ENCODE measurements at regions not wholly inside any gene's neighbourhood (a gene's known extent, or its start where the extent isn't known, plus 50 kb on each side); places are given as distances from the start of the nearest gene placed in this dataset.

- DNase-seq (ENCODE audit: low read depth), result no peak
Measured at GRCh38 chr5:166346726-166347374, 1944.6 kb upstream of the WWC1 start.

GRCh38 chr5:166349046-166349445 lies 1942.4 kb upstream of the WWC1 start:
- no peak for DNase-seq (ENCODE audit: low read depth)

- DNase-seq (ENCODE audit: low read depth), result no peak
Measured at GRCh38 chr5:166353580-166353979, 1937.9 kb upstream of the WWC1 start.

GRCh38 chr5:166354332-166354731 lies 1937.1 kb upstream of the WWC1 start:
- no peak for DNase-seq (ENCODE audit: low read depth)

DNA sequence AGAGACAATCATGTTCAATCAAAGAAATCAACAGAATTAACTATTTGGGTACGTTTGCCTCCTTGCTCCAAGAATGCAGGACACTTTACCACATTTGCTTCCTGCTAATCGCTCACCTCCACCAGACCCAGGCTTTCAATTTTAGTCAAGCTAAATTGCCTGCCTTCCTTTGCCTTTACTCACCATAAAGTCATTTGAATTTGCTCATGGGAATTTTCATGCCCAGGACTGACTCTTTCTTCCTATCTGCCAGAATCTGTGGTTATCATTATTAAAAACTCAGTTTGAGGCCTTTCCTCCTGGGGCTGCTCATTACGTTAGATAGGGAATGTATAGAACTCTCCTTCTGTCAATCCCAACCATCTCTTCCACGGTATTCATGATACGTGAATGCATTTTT lies 1935.3 kb upstream of the WWC1 start:
- no peak for DNase-seq (ENCODE audit: low read depth)

GRCh38 chr5:166358127-166358830 lies 1933.2 kb upstream of the WWC1 start:
- DNase-seq (ENCODE audit: low read depth), result no peak

GRCh38 chr5:166363087-166363760 lies 1928.2 kb upstream of the WWC1 start:
- no peak for DNase-seq (ENCODE audit: low read depth)

DNA sequence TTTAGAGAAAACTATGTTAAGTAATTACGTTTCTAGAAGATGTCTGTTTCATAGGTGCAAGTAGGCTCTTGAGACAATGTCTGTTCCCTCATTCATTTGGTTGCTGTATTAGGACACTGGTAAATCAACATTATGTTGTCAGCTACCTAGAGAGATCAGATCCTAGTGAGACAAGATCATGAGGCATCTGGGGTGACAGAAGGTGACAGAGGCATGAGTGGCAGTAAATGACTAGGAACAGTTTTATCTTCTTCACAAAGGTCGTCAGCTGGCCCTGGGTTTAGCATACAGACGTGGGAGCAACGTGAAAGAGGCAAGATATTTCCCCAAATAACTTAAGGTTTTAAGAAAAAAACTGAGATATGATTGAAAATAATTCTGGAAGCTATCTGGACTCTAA lies 1926.3 kb upstream of the WWC1 start:
- DNase-seq (ENCODE audit: low read depth), result no peak

DNA sequence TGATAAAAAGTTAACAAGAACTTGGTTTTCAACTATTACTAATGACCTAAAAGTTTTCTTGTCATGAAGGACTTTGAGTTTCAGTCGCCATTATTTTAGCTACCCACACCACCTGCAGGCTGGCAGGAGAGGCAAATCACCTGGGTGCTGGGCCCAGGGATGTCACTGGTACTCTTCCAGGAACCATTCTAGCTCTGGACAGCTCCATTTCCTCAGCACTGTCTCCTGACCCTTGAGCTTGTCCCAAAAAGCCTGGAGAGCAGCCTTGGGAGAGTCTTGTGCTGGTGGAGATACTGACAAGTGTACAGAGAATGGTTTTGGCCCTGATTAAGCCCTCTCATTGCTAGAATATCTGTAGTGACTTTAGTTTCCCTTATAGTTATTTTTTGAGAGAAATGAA lies 1924.1 kb upstream of the WWC1 start:
- no peak for DNase-seq (ENCODE audit: low read depth)

DNA sequence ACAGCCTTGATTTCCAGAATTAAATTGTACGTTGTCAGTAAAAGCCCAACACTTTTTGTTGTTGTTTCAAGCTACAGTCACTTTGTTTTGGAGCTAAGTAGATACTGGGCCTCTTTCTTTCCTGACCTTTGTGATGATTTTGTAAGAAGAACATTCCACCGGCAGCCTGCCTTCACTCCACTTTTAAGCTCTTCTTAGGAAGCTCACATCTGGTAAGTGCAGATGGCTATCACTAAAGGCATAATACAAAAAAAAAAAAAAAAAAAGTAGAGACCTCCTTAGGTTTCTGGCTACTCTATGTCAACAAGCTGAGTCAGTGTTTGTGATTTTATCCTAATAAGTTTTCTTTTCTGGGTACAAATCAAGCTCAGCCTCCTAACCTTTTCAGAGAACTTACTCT lies 1922.1 kb upstream of the WWC1 start:
- DNase-seq (ENCODE audit: low read depth), result no peak

- DNase-seq (ENCODE audit: low read depth), result no peak
Measured at GRCh38 chr5:166369807-166370206, 1921.6 kb upstream of the WWC1 start.

DNA sequence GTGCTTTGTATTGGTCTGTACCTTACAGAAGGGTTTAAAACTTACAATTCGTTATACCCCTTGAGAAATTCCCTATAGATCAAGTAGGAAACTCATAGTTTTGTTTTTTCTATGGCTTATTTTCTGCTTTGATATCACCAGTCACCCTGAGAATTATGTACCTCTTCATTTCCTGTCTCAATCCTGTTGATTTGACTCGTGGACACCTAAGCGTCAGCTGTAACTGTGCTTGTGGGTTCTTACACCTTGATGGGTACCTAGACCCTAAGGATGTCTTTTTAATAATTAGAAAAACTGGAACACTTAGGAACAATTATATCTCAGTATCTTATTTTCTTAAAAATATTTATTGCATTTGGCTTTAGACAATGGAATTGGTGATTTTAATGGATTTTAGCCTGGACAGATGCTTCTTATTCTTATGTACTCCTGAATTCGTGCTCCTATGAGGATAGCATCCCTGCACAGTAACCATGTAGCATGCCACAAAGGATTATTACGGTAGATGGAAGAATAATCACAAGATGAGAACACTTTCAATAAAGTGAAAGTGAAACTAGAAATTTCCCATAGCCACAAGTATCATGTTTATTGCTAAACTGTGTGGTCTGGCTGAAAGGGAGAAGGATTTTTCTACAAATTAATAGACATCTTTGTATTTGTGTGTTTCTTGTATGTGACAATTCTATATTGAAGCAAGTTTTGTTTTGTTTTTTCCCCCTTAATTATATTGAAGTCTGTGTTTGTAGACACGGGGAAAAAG lies 1920.3 kb upstream of the WWC1 start:
- DNase-seq (ENCODE audit: low read depth), result peak; percentile 19

- DNase-seq (ENCODE audit: low read depth), result no peak
Measured at GRCh38 chr5:166373817-166374216, 1917.6 kb upstream of the WWC1 start.

DNA sequence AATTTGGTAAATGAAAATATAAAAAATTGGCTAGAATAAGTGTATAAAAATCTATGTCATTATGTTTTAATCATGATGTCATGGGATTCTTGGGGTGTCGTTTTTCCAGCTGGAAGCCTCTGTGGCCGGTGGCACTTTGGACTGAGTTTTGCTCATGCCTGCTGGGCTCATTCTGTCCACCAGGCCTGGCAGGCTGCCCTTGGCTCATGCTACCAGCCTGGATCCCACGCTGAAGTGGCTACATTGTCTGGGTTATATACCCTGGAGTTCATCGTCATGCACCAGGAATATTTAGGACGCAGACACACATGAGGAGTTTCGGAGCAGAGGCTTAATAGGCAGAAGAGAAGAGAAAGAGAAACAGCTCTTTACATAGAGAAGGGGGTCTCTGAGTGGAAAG lies 1913.7 kb upstream of the WWC1 start:
- no peak for DNase-seq (ENCODE audit: low read depth)

- no peak for DNase-seq (ENCODE audit: low read depth)
Measured at GRCh38 chr5:166379517-166379916, 1911.9 kb upstream of the WWC1 start.

GRCh38 chr5:166382031-166382430 lies 1909.4 kb upstream of the WWC1 start:
- no peak for DNase-seq (ENCODE audit: low read depth)

DNA sequence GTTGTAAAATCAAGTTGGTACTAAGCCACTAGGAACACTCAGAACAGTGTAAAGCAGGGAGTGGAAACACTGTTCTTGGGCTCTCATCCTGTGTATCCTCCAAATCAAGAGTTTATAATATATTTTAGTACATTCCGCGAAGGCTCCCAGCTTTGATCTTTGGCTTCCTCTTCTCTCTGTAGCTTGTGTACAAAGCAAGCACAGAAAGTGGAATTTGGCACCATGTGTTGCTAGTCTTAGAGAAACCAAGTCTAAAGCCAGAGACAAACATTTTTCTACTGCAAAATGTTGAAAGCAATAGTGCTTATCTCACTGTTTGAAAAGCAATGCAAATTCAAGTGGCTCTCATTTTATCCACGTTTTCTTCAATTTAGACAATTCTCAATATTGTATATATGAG lies 1893.3 kb upstream of the WWC1 start:
- DNase-seq (ENCODE audit: low read depth), result no peak

DNA sequence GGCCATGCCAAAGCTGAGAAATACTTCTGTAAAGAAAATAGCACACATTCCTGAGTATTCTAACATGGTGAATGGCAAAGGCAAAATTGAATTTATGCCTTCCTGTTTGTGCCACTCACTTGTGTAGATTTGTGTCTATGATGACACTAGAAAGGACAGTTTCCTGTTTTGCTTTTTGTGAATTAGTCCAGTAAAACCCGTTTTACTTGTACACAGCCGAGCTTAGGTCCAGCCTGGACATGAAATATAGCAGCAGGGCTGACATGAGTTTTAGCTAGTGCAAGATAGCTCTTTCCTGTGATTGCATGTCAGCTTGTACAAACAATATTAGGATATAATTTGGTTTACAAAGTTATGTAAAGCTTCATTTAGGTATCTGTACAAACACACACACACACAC lies 1891.7 kb upstream of the WWC1 start:
- no peak for DNase-seq (ENCODE audit: low read depth)

- DNase-seq (ENCODE audit: low read depth), result no peak
Measured at GRCh38 chr5:166401391-166401790, 1890.1 kb upstream of the WWC1 start.

- DNase-seq (ENCODE audit: low read depth), result no peak
Measured at GRCh38 chr5:166412191-166412590, 1879.3 kb upstream of the WWC1 start.

- DNase-seq (ENCODE audit: low read depth), result no peak
Measured at GRCh38 chr5:166427211-166427610, 1864.2 kb upstream of the WWC1 start.

- DNase-seq (ENCODE audit: low read depth), result no peak
Measured at GRCh38 chr5:166428264-166428803, 1863.1 kb upstream of the WWC1 start.

Measured in LHCN-M2 (cell line).